Heart left ventricle (tissue), 13 donors: ENCODE measurements at regions not wholly inside any gene's neighbourhood (a gene's known extent, or its start where the extent isn't known, plus 50 kb on each side); places are given as distances from the start of the nearest gene placed in this dataset.

Experiments
- CTCF ChIP-seq, 12 donors: fragments of 200-600 bp; sonication (generic) in 4 of 12; IDR thresholded peaks; one replicate each; pipeline versions ENCODE4 v1.5.0 to v1.8.0; 2018 to 2022; ENCODE audit warnings: antibody characterized with exemption in 12 of 12, mild to moderate bottlenecking in 5 of 12
- POLR2A ChIP-seq, 2 donors: fragments of 450-650 bp; IDR thresholded peaks; one replicate each; pipeline ENCODE4 v1.6.1; 2017; ENCODE audit warnings: antibody characterized with exemption in 2 of 2, mild to moderate bottlenecking in 2 of 2, moderate library complexity in 2 of 2
- donor health status: ischemic (EF 13 %, LVEDD 7.1; RV severe dilation, severe dysfunction).
- donor health status: DM: no; HTN: yes; CAD: no.
- donor health status: DM: no; HTN: no; CAD: no.
- donor health status: ischemic (EF 25% LVEDD 6.9; RV normal size, moderate dysfunction).
- donor health status: ischemic (EF 25% LVEDD 5.7; RV mildly dilated, moderate dysfunction).
- donor health status: ischemic (EF 35%, LVEDD 5.7; RV mildly dilated, moderate dysfunction).
- donor health status: nonischemic (EF 11% LVEDD 7.7; RV severe dilation, severe dysfunction).
- donor health status: DM: yes; HTN: yes; CAD: no.
- donor health status: PGD.
- donor health status: ischemic (EF 29% LVEDD 5.4; RV normal size, mild dysfunction).
- donor health status: nonischemic (EF 23%, LVEDD 6.1; RV moderate dilation, normal function).

DNA sequence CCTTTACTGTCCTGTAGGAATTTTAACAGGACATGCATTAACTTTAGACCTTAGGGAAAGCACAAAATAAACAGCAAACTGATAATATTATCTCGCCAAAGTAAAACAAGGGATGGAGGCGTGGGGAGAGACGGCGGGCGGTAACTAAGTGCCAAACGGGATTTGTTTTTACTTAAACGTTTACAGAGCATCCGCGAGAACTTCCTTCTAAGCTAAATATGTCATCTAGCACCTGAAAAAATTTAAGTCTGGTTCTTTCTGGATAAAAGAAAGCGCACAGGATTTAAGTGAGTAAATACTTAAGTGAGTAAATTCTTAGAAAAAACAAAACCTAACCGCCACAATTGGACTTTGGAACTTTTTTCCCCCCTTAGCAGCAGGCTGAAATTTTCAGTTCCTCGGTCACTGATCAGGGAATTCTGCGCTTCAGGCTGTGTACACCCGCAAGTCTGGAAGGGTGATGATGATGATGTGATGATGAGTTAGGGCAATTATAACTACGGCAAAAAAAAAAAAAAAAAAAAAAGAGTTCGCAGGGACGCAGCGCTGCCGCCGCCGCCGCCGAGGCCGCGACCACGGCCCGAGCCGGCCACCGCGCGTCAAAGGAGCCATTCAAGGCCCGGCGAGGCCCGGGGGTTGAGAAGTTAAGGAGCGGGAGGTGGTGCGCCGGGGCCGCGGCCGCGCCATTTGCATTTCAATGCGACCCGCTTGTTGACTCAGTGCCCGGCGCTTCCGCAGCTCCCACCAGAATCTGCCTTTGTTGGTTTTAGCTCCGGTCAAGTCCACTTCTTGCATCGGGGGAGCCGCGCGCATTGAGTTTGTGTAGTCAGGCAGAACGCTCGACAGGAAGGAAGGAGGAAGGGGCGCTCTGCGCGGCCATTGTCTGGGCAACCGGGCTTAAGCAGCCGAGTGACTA is 108.8 kb downstream of the SPRY1 start:
- TF ChIP-seq CTCF (IDR thresholded peaks at IDR 0.05) (no peak), POLR2A (IDR thresholded peaks at IDR 0.05) (no peak)
